ENCODE measurements at regions not wholly inside any gene's neighbourhood (a gene's known extent, or its start where the extent isn't known, plus 50 kb on each side); places are given as distances from the start of the nearest gene placed in this dataset.

DNA sequence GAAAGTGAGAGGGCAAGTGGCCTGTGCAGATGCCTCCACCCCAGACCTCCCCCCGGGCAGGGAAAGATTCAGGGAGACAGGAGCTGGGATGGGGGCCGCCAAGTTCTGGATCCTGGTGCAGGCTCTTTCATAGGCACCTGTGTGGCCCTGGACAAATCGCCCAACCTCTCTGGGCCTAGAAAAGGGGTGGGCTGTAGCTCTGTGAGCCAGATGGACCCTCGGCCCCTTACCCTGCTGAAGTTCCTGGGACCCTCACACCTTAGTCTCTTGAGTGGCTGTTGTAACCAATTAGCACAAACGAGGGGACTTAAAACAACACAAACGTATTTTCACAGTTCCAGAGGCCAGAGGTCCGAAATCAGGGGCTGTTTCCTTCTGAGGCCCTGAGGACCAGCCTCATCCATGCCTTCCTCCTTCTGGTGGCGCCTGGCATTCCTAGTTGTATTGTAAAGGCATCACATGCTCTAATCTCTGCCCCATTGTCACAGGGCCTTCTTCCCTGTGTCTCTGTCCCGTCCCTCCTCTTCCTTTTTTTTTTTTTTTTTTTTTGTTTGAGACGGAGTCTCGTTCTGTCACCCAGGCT is 352.6 kb downstream of the SEC14L1 start:
- DNase-seq, result no peak

GRCh38 chr17:77493901-77494663 is 353.3 kb downstream of the SEC14L1 start:
- no peak for DNase-seq

DNA sequence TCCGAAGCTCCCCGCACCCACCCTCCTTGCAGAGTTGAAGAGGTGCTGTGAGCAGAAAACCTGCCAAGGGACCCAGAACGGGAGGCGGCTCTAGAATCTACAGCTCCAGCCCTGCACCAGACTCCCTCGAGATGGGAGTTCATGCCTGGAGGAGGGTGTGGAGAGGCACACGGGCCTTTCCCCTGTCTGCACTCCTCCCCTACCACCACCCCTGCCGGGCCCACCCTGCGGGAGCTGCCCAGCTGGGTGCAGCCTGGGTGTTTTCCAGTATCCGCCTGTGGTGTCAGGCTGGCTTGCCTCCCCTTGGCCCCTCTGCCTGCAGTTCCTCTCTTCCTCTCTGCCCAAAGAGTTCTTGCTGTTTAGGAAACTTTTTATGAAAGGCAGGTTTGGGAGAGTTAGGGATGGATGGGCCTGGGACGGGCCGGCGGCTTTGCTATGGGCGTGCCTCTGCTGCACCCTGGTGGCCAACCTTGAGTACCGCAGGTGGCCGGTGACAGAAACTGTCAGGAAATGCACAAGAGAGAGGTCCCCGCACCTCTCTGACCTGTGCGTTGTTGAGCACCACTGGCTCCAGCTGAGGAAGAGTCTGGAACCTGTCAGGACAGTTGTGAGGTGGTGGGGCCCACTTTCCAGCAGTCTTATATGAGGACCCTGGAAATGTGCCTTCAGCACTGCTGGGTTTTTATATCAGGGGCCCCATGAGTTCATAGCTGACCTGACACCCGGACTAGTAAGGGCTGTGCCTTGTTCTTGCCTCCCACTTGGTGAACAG is 354.1 kb downstream of the SEC14L1 start:
- DNase-seq, result peak; percentile 72

- DNase-seq, result no peak
Observed at GRCh38 chr17:77495575-77495974, 354.8 kb downstream of the SEC14L1 start.

- no peak for DNase-seq
Observed at GRCh38 chr17:77496401-77496801, 355.6 kb downstream of the SEC14L1 start.

- no peak for DNase-seq
Observed at GRCh38 chr17:77496831-77497577, 356.2 kb downstream of the SEC14L1 start.

DNA sequence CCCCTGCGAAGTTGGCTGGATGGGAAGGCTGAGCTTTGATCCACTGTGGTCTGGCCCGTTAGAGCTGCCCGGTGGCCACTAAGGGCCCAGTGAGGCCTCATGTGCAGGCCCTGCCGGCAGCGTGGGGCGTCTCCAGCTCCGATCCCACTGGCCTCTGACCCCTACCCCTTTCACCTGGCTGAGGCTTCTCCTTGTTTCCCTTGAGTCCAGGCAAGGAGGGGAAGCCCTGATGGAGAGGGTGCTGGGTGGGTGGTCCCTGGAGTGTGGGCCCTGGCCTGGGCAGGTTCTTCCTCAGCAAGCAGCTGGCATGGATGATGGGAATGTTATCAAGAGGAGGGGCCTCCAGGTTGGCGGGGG is 356.8 kb downstream of the SEC14L1 start:
- no peak for DNase-seq

GRCh38 chr17:77498091-77498741 is 357.4 kb downstream of the SEC14L1 start:
- no peak for DNase-seq

- no peak for DNase-seq
Observed at GRCh38 chr17:77498791-77499698, 358.3 kb downstream of the SEC14L1 start.

- DNase-seq, result no peak
Observed at GRCh38 chr17:77499699-77500435, 359.1 kb downstream of the SEC14L1 start.

DNA sequence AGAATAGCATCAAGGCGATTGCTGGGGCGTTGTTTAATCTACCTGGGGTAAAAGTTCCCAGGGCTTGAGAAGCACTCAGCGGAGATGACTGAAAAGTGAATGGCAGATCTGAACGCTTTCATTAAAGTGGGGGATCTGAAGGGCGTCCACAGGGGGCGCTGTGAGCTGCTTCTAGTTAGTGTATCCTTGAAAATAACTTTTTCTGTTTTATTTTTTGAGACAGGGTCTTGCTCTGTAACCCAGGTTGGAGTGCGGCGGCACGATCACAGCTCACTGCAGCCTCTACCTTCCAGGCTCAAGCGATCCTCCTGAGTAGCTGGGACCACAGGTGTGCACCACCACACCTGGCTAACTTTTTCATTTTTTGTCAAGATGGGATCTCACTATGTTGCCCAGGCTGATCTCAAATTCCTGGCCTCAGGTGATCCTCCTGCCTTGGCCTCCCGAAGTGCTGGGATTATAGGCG is 360.4 kb downstream of the SEC14L1 start:
- no peak for DNase-seq

DNA sequence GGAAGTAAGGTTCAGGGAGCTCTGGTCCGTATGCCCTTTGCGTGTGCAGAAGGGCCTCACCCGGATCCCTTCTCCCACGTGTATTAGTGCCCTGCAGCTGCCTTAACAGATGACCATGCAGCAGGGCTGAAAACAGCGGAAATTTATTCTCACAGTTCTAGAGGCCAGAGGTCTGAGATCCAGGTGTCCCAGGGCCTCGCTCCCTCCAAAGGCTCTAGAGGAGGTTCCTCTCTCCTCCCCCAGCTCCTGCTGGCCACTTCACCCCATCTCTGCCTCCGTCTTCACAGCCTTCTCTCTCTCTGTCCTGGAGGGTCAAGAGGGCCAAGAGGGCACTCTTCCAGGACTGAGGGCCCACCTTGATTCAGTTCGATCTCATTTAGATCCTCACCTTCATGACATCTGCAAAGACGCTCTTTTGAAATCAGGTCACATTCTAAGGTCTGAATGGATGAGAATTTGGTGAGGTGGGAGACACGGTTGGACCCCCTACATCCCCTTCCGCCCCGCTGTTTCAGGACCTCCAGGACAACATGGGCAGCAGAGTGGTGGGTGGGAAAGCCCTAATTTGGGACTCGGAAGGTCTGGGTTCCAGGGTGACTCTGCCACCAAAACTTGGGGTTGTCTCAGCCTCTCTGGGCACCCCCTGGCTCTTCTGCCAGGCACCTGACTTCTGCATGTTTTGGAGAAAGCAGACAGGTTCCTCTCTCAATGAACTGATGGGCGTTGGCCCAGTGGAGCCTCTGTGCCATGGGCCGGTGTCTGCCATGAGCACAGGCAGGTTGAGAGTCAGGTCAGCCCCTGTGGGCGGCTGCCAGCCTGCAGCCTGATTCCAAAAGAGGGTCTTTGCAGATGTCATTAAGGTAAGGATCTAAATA is 361.2 kb downstream of the SEC14L1 start:
- no peak for DNase-seq

- no peak for DNase-seq
Observed at GRCh38 chr17:77502626-77503292, 362.0 kb downstream of the SEC14L1 start.

DNA sequence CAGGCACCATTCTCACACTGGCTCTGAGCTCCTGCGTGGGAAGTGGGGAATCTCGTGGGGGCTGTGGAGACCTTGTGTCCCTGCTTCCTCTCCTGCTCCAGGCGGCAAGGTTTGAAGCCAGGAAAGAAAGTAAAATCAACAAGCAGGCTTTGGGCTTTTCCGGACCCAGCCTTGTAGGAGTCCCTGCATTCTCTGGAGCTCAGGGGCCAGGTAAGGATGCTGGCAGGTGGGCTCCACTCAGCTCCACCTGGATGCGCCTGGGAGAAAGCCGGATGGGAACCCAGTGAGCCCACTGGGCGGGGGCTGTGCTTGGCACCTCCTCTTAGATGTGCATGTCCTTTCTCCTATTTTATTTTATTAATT is 362.5 kb downstream of the SEC14L1 start:
- DNase-seq, result no peak

DNA sequence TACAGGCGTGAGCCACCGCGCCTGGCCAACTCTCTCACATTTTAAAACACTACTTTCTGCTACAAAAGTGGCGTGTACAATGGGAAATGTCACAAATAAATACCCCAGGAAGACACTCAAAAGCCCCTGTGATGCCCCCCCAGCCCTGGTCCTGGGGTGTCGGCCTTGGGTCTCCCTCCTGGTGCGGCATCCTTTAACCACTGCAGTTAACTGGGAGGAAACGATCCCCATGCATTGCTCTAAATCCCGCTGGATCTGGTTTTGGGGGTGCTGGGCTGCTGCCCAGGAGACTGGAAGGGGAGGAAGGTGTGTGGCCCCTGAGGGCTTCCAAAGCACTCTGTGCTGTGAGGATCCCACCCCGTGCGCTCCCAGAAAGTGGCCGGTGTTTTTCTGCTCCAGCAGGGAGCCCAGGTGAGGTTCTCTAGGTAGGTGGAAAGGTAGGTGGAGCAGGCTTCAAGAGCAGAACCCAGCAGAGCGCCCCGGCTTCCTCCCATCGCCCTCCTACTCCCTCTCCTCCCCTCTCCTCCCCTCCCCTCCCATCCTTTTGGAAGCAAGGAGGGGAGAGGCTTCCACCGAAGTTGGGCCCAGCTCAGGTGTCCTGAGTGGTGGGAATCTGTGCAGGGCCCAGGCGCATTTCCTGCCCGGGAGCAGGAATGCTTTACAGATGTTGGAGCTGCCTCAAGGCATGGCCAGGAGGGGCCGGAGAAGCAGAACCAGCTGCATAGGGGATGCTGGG is 363.3 kb downstream of the SEC14L1 start:
- DNase-seq, result no peak

DNA sequence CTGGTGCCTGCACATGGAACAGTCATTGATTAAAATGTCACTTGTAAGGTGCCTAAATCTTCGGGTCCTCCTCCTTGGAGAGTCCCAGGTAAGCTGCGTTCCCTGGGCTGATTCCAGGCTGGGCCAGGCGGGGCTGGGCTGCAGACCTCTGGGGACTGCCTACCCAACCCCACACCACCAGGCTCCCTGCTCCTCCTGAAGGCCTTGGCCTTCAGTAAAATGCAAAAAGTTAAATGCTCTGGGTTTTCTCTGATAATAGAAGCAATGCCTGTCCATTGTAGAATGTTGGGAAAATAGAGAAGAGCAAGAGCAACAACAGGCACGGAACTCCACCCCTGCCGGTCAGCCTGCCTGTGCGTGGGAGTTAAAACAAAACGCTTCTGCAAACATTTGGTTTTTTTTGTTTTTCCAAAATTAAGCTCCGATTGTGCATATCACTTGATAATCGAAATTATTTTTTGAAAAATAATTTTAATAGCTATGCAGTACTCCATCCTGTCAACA is 363.9 kb downstream of the SEC14L1 start:
- no peak for DNase-seq

DNA sequence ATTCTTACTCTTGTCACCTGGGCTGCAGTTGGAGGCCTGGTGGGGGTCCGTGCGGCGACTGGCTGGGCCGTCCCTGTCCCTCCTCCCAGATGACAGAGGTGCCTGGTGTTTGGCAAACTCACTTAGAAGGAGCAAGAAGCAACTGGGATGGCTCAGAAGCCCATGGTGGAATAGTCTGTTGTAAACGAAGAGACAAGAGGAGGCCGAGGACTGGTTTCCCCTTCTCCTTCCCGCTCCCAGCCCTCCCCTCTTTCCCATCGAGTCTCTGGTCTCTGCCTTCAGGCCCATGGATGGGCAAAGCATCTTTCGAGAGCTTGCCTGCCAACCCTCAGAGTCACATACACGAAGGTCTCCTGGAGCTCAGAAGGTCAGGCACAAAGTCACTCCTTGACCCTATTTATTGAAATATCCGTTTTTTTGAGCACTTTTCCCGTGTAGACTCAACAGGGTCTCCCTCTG is 364.4 kb downstream of the SEC14L1 start:
- DNase-seq, result no peak

GRCh38 chr17:77506371-77506991 is 365.7 kb downstream of the SEC14L1 start:
- no peak for DNase-seq
